HG02885 (cell line): ENCODE measurements at regions not wholly inside any gene's neighbourhood (a gene's known extent, or its start where the extent isn't known, plus 50 kb on each side); places are given as distances from the start of the nearest gene placed in this dataset.

Source experiments
- ATAC-seq: cut with Tn5 transposase; IDR thresholded peaks from one replicate; pipeline ENCODE4 v1.9.1; 2021; ENCODE audit warnings: mild to moderate bottlenecking; ENCODE audit not compliant: unreplicated experiment, poor library complexity

DNA sequence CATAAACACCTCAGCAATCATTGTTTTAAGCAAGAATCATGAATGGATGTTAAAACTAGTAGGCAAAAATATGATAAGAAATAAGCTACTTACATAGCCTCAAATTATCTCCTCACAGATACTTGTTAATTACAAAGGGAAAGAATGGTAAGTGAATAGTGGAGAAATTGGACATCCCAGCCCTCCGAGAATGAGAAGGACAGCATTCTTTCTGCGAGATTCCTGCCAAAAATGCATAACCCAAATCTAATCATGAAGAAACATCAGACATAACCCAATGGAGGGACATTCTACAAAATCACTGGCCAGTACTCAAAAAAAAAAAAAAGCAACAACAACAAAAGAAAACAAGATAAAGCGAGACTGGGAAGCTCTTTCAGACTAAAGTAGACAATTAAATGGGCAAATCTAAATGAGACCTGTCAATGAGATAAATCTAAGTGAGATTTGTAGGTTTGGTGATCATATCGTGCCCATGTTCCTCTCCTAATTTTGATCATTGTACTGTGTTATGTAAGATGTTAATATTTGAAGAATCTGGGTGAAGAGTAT lies 57.9 kb upstream of the GLI2 start:
- no peak for ATAC-seq

DNA sequence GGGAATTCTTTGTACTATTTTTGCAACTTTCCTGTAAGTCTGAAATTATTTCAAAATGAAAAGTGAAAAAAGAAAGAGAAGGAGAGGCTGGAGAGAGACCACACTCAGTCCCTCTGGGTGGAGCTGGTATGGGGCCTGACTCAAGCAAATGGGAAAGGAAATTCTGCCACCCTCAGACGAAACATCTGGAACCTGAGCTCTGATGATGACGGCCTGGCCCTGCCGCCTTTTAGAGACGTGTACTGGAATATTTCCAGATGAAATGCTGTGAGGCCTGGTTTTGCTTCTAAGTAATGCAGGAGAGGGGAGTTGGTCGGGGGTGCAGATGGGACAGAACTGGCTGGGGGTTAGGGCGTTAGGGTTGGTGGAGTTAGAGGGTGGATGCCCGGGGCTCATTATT lies 57.4 kb upstream of the GLI2 start:
- no peak for ATAC-seq

GRCh38 chr2:120678926-120679325 lies 56.7 kb upstream of the GLI2 start:
- no peak for ATAC-seq

DNA sequence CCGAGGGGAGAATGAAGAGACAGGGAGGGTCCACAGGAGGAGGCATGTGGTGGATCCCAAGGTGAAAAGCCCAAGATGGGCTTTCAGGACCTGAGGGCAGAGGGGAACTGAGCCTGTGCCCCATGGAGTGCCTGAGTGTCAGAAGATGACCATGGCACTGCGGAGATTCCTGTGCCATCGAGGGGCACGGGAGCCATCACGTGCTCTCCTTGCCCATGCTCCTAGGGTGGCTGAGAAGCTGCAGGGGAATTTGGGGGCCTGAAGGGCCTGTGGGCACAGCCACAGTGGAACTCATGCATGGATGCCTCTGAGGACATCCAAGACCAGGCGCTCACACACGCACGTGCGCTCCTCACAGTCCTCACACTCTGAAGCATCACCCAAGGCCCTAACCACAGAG lies 56.1 kb upstream of the GLI2 start:
- no peak for ATAC-seq

DNA sequence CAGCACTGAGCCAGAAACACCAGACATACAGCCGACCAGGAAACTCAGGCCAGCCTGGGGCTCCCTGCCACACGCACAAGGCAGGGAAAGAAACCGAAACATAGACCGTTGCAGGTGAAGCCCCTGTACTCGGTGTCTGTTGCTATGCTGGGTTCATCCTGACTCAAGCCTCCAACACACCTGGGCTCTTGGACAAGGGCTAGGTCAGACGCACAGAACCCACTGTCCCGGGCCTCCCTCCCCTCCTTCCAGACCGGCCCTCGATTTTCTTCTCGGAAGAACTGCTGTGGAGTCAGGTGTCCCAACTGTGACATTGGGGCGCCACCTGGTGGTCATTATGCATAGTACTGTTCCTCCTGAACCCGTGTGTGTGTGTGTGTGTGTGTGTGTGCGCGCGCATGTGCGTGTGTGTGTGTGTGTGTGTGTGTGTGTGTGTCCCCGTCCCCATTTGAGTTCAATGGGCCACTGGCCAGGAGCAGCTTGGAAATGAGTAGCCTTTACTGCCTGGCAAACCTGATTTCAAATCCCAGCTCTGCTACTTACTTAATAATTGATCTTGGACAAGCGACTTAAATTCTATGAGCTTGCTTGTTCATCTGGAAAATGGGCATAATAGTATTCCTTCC lies 55.4 kb upstream of the GLI2 start:
- peak; percentile 82 for ATAC-seq

- no peak for ATAC-seq
Measured at GRCh38 chr2:120681181-120681580, 54.5 kb upstream of the GLI2 start.

DNA sequence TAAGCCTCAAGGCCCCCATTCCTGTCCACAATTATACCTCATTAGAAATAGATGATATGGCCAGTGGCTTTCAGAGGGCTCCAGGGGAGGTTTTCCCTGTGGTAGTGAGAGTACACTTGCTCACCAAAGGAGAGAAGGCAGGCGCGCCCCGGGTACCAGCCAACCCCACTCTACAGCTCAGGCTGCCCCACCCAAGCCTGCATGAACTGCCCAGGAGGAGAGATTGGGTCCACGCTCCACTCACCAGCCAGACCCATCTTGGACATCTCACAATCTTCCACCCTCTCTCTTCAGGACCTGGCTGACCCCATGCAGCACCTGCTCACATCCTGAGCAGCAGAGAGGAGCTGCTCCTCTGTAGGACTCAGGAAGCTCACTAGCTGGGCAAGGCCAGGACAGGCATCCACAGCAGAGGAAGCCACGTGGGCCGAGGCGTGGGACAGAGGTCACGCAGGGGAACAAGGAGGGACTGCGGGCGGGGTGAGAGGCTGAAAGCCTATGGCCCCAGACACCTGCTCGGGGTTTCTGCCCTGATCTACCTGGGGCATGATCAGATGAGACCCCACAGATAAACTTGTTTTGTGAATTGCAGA lies 53.9 kb upstream of the GLI2 start:
- no peak for ATAC-seq

GRCh38 chr2:120682654-120683053 lies 53.0 kb upstream of the GLI2 start:
- ATAC-seq = no peak

- ATAC-seq = no peak
Measured at GRCh38 chr2:120683081-120683480, 52.6 kb upstream of the GLI2 start.

GRCh38 chr2:120683701-120684100 lies 52.0 kb upstream of the GLI2 start:
- no peak for ATAC-seq

DNA sequence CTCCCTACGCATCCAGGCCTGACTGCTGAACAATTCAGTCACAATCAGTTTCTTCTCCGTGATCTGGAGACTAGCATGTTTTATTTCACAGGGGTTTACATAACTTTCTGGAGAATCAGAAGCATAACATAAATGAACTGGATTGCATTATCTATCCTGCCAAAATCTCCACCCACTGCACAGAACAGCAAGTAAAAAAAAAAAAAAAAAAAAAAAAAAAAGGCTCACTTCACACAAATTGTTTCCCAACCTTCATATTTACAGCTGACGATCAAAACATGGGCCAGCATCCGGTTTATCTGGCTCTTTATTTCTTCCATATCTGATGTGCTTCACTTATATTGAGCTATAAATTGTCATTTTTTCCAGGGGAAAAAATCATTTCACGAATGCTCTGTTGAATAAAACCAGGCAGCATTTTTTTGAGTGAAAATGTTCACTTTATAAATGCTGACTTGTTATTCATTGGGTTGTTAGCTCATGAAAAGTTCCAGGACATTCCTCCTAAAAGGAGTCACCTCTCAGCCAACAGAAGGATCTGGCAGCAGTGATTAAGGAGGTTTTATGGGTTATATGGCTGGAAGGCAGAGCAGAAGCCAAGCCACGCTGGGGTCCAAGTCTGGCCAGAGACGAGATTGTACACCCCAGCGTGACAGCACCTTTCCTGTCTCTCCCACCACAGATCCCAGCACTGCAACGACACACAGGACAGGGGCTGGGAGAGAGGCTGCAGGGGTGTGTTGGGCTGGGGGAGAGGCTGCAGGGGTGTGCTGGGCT lies 51.2 kb upstream of the GLI2 start:
- ATAC-seq = no peak

DNA sequence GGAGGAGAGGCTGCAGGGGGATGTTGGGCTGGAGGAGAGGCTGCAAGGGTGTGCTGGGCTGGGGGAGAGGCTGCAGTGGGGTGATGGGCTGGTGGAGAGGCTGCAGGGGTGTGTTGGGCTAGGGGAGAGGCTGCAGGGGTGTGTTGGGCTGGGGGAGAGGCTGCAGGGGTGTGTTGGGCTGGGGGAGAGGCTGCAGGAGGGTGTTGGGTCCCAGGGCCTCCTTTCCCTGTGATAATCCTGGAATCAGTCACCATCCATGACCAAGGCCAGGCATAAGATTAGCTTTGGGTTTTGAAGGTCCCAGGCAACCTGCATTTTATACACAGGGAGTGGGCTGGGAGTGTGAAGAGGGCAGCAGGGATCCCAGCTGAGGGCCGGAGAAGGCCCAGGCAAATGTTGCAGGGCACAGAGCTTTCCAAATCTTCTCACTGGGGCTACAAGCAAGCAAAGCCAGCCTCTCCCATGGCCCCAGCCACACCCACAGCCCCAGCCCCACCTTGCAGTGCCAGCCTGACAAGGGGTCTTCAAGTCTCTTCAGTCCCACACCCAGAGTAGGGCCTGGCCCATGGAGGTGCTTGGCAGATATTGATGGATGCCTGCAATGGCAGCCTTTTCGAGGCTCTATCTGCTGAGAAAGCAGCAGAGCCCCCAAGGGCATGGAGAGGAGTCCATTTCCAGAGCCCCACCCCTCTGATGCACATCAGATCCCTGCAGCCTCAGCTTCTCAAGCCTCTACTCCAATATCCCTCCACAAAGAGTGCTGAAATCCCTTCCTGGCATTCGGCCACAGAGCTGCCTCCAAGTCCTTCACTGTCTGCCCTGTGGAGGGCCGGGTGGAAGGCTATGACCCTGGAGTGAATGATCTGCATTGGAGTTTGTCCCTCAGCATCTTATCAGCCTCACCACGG lies 50.3 kb upstream of the GLI2 start:
- ATAC-seq = no peak
